GM08714 (cell line): ENCODE measurements at regions not wholly inside any gene's neighbourhood (a gene's known extent, or its start where the extent isn't known, plus 50 kb on each side); places are given as distances from the start of the nearest gene placed in this dataset.
"Not testable (repeated sequence)": the region's sequence is repeated elsewhere in the genome, so short reads cannot be mapped to it uniquely, and the experiment has no call there.

Experiments used
- H3K4me3 ChIP-seq: fragments of 200-500 bp; sonication (Bioruptor generic); 2 replicates; pipeline ENCODE4 v1.5.1; 2014; ENCODE audit warnings: mild to moderate bottlenecking, low read length, inconsistent platforms
- ZNF274 ChIP-seq: IDR thresholded peaks from 2 replicates; pipeline ENCODE4 v1.6.1; 2012; ENCODE audit warnings: mild to moderate bottlenecking, low read depth, low read length

GRCh38 chr3:87694678-87695077 lies 364.1 kb downstream of the CGGBP1 start:
- no peak for TF ChIP-seq ZNF274
- no peak overlapping the region for H3K4me3 ChIP-seq

GRCh38 chr3:87691109-87691508 lies 367.7 kb downstream of the CGGBP1 start:
- no peak for TF ChIP-seq ZNF274
- H3K4me3 ChIP-seq: no peak overlapping the region

GRCh38 chr3:87678984-87679660 lies 379.7 kb downstream of the CGGBP1 start:
- H3K4me3 ChIP-seq: not testable (repeated sequence)

GRCh38 chr3:87674397-87675161 lies 384.2 kb downstream of the CGGBP1 start:
- no peak for TF ChIP-seq ZNF274
- no peak overlapping the region for H3K4me3 ChIP-seq

GRCh38 chr3:87673132-87673531 lies 385.7 kb downstream of the CGGBP1 start:
- no peak for TF ChIP-seq ZNF274
- H3K4me3 ChIP-seq: no peak overlapping the region

- no peak for TF ChIP-seq ZNF274
- H3K4me3 ChIP-seq: no peak overlapping the region
These were observed 377.8 kb upstream of the POU1F1 start for GRCh38 chr3:87654184-87654583.

GRCh38 chr3:87653138-87653537 lies 376.8 kb upstream of the POU1F1 start:
- H3K4me3 ChIP-seq: not testable (repeated sequence)

GRCh38 chr3:87634426-87634825 lies 358.0 kb upstream of the POU1F1 start:
- no peak overlapping the region for H3K4me3 ChIP-seq
- TF ChIP-seq ZNF274: no peak

GRCh38 chr3:87627316-87627715 lies 350.9 kb upstream of the POU1F1 start:
- TF ChIP-seq ZNF274: no peak
- H3K4me3 ChIP-seq: no peak overlapping the region

GRCh38 chr3:87626546-87626945 lies 350.2 kb upstream of the POU1F1 start:
- H3K4me3 ChIP-seq: no peak overlapping the region
- TF ChIP-seq ZNF274: no peak

- H3K4me3 ChIP-seq: no peak overlapping the region
- TF ChIP-seq ZNF274: no peak
These were observed 349.5 kb upstream of the POU1F1 start for GRCh38 chr3:87625876-87626275.

GRCh38 chr3:87624860-87625259 lies 348.5 kb upstream of the POU1F1 start:
- no peak overlapping the region for H3K4me3 ChIP-seq
- TF ChIP-seq ZNF274: no peak

GRCh38 chr3:87621667-87622066 lies 345.3 kb upstream of the POU1F1 start:
- TF ChIP-seq ZNF274: no peak
- H3K4me3 ChIP-seq: no peak overlapping the region

GRCh38 chr3:87615506-87615905 lies 339.1 kb upstream of the POU1F1 start:
- no peak for TF ChIP-seq ZNF274
- H3K4me3 ChIP-seq: no peak overlapping the region

GRCh38 chr3:87614998-87615397 lies 338.6 kb upstream of the POU1F1 start:
- TF ChIP-seq ZNF274: no peak
- no peak overlapping the region for H3K4me3 ChIP-seq

GRCh38 chr3:87607234-87607633 lies 330.9 kb upstream of the POU1F1 start:
- no peak for TF ChIP-seq ZNF274
- no peak overlapping the region for H3K4me3 ChIP-seq

- no peak overlapping the region for H3K4me3 ChIP-seq
- TF ChIP-seq ZNF274: no peak
These were observed 319.4 kb upstream of the POU1F1 start for GRCh38 chr3:87595798-87596197.
